ENCODE measurements at regions not wholly inside any gene's neighbourhood (a gene's known extent, or its start where the extent isn't known, plus 50 kb on each side); places are given as distances from the start of the nearest gene placed in this dataset.
A peak's percentile ranks its signal among the peaks of the same experiment; 100 is the strongest.
"Not testable (repeated sequence)": the region's sequence is repeated elsewhere in the genome, so short reads cannot be mapped to it uniquely, and the experiment has no call there.

DNA sequence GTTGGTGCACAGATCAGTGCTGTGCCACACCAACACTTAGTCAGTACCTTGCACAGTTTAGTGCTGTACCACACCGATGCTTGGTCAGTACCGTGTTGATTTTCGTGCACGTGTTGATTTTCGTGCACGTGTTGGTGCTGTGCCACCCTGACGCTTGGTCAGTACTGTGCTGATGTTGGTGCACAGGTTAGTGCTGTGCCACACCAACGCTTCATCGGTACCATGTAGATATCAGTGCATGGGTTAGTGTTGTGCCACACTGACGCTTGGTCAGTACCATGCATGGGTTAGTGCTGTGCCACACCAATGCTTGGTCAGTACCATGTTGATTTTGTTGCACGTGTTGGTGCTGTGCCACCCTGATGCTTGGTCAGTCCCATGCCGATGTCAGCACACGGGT, 103.5 kb downstream of the NPIPB11 start:
- H3K27me3 ChIP-seq (ENCODE audit: control insufficient read depth in 2 of 2, insufficient read depth in 2 of 2, low read length in 2 of 2) = no peaks in the 10 kb centered on the region
- no peaks in the 10 kb centered on the region for H3K9me3 ChIP-seq (replicated peaks in 1 of 2; ENCODE audit: control insufficient read depth in 1 of 2, insufficient read depth in 1 of 2, low read length in 2 of 2)
- intact Hi-C loops (cut with micrococcal nuclease) = no loop called here
- no peaks in the 10 kb centered on the region for H3K79me2 ChIP-seq (ENCODE audit: insufficient read depth, low read length)
- Mint-ChIP-seq H3K36me3 (peaks cover 28 to 32% of the 10 kb centered on the region in 2 donors), H3K27me3 (ENCODE audit: low read depth in 3 of 3) (peaks cover 0 to 2% (median 0%) of the 10 kb centered on the region in 3 donors), H3K4me1 (peaks cover 35% of the 10 kb centered on the region), H3K4me3 (no peak overlapping the region), H3K9me3 (peaks cover 0 to 6% (median 0%) of the 10 kb centered on the region in 7 donors), H3K27ac (no peak overlapping the region)
- no peak for DNase-seq
- no peak overlapping the region for H3K9ac ChIP-seq (ENCODE audit: insufficient read depth, low read length, poor library complexity, severe bottlenecking)
- H3K4me2 ChIP-seq (replicated peaks; ENCODE audit: extremely low read depth, low read length, poor library complexity, severe bottlenecking) = no peak overlapping the region
- peaks cover 27 to 30% of the 10 kb centered on the region in 2 donors for H3K4me1 ChIP-seq (ENCODE audit: control insufficient read depth in 1 of 2, insufficient read depth in 2 of 2, low read length in 2 of 2)
- H3K27ac ChIP-seq (ENCODE audit: low read depth in 1 of 2, low read length in 2 of 2) = no peak overlapping the region
- H3K4me3 ChIP-seq (replicated peaks in 1 of 3; ENCODE audit: low read depth in 2 of 3, low read length in 3 of 3) = no peak overlapping the region
- H2AFZ ChIP-seq (ENCODE audit: insufficient read depth, low read depth, low read length, poor library complexity, severe bottlenecking) = no peak overlapping the region
- 98% methylated on average over 13 of the region's 13 CpGs for WGBS (ENCODE audit: insufficient coverage)
- TF ChIP-seq, protein P1, sequence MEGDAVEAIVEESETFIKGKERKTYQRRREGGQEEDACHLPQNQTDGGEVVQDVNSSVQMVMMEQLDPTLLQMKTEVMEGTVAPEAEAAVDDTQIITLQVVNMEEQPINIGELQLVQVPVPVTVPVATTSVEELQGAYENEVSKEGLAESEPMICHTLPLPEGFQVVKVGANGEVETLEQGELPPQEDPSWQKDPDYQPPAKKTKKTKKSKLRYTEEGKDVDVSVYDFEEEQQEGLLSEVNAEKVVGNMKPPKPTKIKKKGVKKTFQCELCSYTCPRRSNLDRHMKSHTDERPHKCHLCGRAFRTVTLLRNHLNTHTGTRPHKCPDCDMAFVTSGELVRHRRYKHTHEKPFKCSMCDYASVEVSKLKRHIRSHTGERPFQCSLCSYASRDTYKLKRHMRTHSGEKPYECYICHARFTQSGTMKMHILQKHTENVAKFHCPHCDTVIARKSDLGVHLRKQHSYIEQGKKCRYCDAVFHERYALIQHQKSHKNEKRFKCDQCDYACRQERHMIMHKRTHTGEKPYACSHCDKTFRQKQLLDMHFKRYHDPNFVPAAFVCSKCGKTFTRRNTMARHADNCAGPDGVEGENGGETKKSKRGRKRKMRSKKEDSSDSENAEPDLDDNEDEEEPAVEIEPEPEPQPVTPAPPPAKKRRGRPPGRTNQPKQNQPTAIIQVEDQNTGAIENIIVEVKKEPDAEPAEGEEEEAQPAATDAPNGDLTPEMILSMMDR (IDR thresholded peaks at IDR 0.05) = no peak
- peaks cover 7% of the 10 kb centered on the region for H4K20me1 ChIP-seq (ENCODE audit: insufficient read depth, low read length)
- H3K36me3 ChIP-seq (replicated peaks in 1 of 2; ENCODE audit: control insufficient read depth in 1 of 2, insufficient read depth in 2 of 2, low read length in 2 of 2) = peaks cover 9 to 25% of the 10 kb centered on the region in 2 donors

DNA sequence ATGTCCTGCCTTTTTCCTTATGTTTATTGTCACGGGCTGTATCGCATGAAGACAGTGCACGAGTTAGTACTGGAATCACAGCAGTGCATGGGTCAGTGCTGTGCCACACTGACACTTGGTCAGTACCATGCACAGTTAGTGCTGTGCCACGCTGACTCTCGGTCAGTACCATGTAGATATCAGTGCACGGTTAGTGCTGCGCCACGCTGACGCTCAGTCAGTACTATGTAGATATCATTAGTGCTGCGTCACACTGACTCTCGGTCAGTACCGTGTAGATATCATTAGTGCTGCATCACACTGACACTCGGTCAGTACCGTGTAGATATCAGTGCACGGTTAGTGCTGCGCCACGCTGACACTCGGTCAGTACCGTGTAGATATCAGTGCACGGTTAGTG, 104.1 kb downstream of the NPIPB11 start:
- Mint-ChIP-seq H3K27ac (peak overlapping the region in 1 of 7 donors; percentile 4), H3K4me1 (peaks cover 33% of the 10 kb centered on the region), H3K36me3 (peaks cover 27 to 32% of the 10 kb centered on the region in 2 donors)
- H3K9ac ChIP-seq (ENCODE audit: insufficient read depth, low read length, poor library complexity, severe bottlenecking); H2AFZ ChIP-seq (ENCODE audit: insufficient read depth, low read depth, low read length, poor library complexity, severe bottlenecking); intact Hi-C loops (cut with micrococcal nuclease); H3K9me3 ChIP-seq (replicated peaks in 1 of 2; ENCODE audit: control insufficient read depth in 1 of 2, insufficient read depth in 1 of 2, low read length in 2 of 2); H3K27me3 ChIP-seq (ENCODE audit: control insufficient read depth in 2 of 2, insufficient read depth in 2 of 2, low read length in 2 of 2); H3K9me3 Mint-ChIP-seq; H3K4me2 ChIP-seq (replicated peaks; ENCODE audit: extremely low read depth, low read length, poor library complexity, severe bottlenecking); H3K27ac ChIP-seq (ENCODE audit: low read depth in 1 of 2, low read length in 2 of 2); H3K79me2 ChIP-seq (ENCODE audit: insufficient read depth, low read length); H3K27me3 Mint-ChIP-seq (ENCODE audit: low read depth in 3 of 3); H3K4me3 ChIP-seq (replicated peaks in 1 of 3; ENCODE audit: low read depth in 2 of 3, low read length in 3 of 3); DNase-seq; H4K20me1 ChIP-seq (ENCODE audit: insufficient read depth, low read length); H3K4me3 Mint-ChIP-seq: not testable (repeated sequence)
- Histone ChIP-seq H3K36me3 (replicated peaks in 1 of 2; ENCODE audit: control insufficient read depth in 1 of 2, insufficient read depth in 2 of 2, low read length in 2 of 2) (peaks cover 9 to 25% of the 10 kb centered on the region in 2 donors), H3K4me1 (ENCODE audit: control insufficient read depth in 1 of 2, insufficient read depth in 2 of 2, low read length in 2 of 2) (peaks cover 27 to 30% of the 10 kb centered on the region in 2 donors)
- 96% methylated on average over 20 of the region's 20 CpGs for WGBS (ENCODE audit: insufficient coverage)

DNA sequence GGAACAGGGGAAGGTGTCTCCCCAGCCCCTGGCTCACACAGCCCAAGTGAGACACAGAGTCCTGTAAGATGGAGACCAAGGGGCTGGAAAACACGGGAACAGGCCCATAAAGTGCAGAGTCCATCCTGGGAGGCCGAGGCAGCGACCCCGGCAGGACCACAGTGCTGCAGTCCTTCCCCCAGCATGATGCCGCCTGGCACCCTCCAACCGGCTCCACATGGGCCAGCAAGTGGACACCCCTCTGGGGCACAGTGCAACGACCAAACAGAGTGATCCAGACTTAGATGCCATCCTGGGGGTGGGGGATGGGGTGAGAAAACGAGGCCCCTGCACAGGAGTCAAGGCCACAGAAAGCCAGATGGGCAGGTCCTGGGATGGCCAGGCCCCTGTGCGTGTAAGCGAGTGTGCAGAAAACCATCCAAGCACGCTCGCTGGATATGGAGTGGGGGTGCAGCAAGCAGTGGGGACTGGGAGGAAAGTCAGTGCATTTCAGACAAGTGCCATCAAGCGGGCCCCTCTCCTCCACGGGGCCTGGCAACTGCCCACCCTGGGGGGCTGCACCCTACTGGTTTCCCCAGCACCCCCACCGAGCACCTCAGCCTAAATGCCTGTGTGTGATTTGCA, 104.7 kb downstream of the NPIPB11 start:
- not testable (repeated sequence) for H3K4me2 ChIP-seq (replicated peaks; ENCODE audit: extremely low read depth, low read length, poor library complexity, severe bottlenecking); H3K4me3 Mint-ChIP-seq; H3K9me3 ChIP-seq (replicated peaks in 1 of 2; ENCODE audit: control insufficient read depth in 1 of 2, insufficient read depth in 1 of 2, low read length in 2 of 2); H3K27me3 Mint-ChIP-seq (ENCODE audit: low read depth in 3 of 3); H3K27me3 ChIP-seq (ENCODE audit: control insufficient read depth in 2 of 2, insufficient read depth in 2 of 2, low read length in 2 of 2); H3K79me2 ChIP-seq (ENCODE audit: insufficient read depth, low read length); H3K9ac ChIP-seq (ENCODE audit: insufficient read depth, low read length, poor library complexity, severe bottlenecking); H3K4me3 ChIP-seq (replicated peaks in 1 of 3; ENCODE audit: low read depth in 2 of 3, low read length in 3 of 3); H3K9me3 Mint-ChIP-seq; H3K27ac ChIP-seq (ENCODE audit: low read depth in 1 of 2, low read length in 2 of 2); DNase-seq; H4K20me1 ChIP-seq (ENCODE audit: insufficient read depth, low read length); H2AFZ ChIP-seq (ENCODE audit: insufficient read depth, low read depth, low read length, poor library complexity, severe bottlenecking)
- Histone ChIP-seq H3K4me1 (ENCODE audit: control insufficient read depth in 1 of 2, insufficient read depth in 2 of 2, low read length in 2 of 2) (peaks cover 27 to 30% of the 10 kb centered on the region in 2 donors), H3K36me3 (replicated peaks in 1 of 2; ENCODE audit: control insufficient read depth in 1 of 2, insufficient read depth in 2 of 2, low read length in 2 of 2) (peaks cover 9 to 25% of the 10 kb centered on the region in 2 donors)
- whole genome bisulfite sequencing (ENCODE audit: insufficient coverage) = 68% methylated on average over 12 of the region's 15 CpGs
- Mint-ChIP-seq H3K4me1 (peaks cover 28% of the 10 kb centered on the region), H3K27ac (peak overlapping the region in 1 of 7 donors; percentile 37), H3K36me3 (peaks cover 28 to 32% of the 10 kb centered on the region in 2 donors)
- intact Hi-C loops (cut with micrococcal nuclease) = loop anchor here in 1 of 2 donors (2.0 kb wide), 1 partner anchor 17 kb away; no protein-coding TSS in a partner anchor
